Activated CD8-positive, alpha-beta memory T cell treated with anti-CD3 and anti-CD28 coated beads for 4 hours (primary cell): ENCODE measurements at regions not wholly inside any gene's neighbourhood (a gene's known extent, or its start where the extent isn't known, plus 50 kb on each side); places are given as distances from the start of the nearest gene placed in this dataset.
"Not testable (repeated sequence)": the region's sequence is repeated elsewhere in the genome, so short reads cannot be mapped to it uniquely, and the experiment has no call there.

Experiments used
- DNase-seq, 2 donors: peaks; one replicate each; pipeline ENCODE4 v3.0.0-alpha.2; 2020; ENCODE audit warnings: low read depth in 2 of 2

DNA sequence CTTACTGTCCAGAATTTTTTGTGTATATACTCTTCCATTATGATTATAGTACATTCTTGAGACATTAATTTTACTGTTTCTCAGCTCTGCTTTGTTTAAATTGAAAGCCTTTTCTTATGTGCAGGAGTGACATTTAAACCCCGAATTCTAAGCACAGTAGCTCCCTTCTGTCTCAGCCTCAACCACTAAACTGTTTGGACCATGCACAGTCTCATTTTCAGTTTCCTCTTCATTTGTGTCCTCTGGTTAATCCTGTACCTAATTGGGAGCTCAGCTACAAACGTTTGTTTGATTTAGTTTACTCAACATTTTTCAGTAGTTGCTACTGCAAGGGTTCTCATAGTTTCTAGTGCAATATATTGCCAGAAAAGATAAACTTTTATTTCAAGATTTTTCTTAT, 206.3 kb downstream of the SLITRK5 start:
- no peak for DNase-seq

DNA sequence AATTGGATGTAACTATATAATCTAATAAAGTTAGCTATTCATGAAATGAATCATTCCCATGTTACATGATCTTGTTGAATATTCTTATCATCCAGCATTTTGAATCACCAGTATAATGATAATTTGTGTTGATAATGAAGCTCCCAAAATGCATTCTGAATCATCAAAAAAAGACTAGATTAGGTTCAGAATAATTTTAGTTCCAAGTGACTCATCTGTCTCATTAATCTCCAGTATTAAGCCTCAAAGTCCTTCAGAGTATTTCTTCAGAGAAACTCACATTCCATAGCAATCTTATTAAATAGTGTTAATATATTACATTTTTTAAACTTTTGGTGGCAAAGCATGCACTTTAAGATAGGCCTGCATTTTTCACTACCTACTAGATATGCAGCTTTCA, 207.5 kb downstream of the SLITRK5 start:
- no peak for DNase-seq

DNA sequence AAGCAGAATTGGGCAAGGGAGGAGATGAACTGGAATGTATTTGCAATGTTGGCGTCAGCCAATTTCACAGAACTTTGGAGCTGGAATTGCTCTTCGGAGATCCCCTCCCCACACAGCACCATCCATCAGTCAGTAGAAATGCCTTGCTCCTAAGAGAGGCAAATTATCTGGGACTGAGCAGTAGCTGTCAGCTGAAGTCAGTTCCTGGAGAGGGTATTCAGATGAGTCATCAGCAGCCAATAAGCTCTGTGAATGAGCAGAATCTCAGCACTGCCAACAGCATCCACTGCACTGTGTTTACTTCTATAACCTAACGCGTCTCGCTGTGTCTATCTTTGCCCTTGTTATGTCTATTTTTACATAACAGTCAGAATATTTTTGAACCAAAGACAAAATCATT, 213.7 kb downstream of the SLITRK5 start:
- no peak for DNase-seq

DNA sequence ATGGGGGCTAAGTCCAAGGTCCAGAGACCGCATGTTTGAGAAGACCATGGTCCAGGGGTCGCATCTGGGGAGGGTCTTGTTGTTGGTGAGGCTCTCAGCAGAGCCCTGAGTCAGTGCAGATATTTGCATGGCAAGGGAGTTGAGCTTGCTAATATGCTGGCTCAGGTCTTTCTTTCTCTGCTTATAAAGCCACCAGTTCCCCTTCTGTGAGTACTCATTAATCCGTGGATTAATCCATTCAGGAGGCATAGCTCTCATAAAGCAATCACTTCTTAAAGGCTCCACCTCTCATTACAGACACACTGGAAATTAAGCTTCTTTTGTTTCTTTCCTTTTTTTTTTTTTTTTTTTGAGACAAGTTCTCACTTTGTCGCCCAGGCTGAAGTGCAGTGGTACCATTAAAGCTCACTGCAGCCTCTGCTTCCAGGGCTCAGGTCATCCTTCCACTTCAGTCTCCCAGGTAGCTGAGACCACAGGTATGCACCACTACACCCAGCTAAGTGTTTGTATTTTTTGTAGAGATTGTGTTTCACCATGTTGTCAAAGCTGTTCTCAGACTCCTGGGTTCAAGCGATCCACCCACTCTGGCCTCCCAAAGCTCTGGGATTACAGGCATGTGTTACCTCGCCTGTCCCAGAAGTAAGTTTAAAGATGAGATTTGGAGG, 216.4 kb downstream of the SLITRK5 start:
- no peak for DNase-seq

DNA sequence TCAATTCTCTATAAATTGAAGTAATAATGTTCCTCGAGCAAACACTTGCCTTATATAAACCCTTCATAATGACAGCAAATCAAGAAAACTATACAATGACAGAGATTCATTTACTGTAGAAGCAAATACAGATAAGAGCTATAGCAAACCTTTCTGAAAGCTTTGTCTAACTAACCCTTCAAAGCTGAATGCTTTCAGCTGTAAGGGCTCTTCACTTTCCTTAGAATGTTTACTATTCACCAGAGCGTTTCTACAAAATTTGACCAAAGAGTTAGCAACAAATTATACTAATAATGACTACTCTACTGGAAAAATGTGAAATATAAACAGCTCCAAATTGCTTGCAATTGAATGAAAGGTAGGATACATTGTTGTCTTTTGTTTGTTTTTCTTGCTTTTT, 218.1 kb downstream of the SLITRK5 start:
- DNase-seq: no peak

DNA sequence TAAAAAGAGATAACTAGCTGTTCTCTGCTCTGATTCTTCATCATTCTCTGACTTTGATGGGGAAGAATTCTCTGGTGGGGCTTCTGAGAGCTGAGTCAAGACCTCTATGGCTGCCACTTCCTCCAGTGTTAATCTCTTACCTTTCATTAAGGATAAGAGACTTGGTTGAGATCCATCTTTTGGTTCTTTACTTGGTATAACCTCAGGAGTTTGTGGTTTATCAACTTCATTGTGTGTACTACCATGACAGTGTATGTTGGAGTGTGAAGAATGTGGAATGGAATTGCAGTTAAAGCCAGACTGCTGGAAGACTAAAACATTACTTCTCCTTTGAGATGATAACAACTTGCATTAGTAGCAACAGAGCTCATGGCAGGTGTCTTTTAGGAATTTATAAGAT, 222.0 kb downstream of the SLITRK5 start:
- no peak for DNase-seq

DNA sequence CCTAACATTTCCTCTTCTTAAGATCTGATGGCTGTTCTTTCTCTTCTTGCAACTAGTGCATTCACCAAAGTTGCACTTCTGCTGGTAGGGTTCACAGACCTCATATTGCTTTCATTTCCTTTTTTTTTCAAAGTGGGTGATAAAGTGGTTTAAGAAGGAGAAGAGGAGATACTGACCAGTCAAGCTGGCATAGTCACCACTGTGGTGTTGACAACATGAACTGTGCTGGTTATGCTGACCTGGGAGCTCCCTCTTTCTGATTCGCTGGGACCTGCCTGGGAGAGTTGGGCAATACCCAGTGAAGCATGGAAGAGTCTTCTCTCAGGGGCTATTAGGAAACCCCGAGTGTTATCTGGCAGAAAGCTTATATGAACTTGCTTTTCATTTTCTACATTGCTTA, 222.9 kb downstream of the SLITRK5 start:
- no peak for DNase-seq

DNA sequence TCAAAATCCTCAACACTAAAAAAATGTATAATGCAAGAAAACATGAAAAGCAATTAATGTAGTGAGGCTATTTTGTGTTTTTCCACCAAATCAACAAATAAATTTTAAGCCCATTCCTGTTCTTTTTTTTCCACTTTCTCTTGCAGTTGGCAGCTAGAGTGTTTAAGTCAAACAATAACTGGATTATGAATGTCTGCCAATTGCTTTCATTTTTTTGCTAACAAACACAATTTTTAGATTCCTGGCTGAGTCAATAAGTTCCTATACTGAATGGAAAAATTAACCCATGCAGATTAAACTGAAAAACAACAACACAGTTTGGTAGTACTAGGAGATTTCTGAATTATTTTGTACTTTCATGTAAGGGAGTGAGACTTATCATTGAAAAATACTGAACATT, 232.4 kb downstream of the SLITRK5 start:
- DNase-seq: no peak

DNA sequence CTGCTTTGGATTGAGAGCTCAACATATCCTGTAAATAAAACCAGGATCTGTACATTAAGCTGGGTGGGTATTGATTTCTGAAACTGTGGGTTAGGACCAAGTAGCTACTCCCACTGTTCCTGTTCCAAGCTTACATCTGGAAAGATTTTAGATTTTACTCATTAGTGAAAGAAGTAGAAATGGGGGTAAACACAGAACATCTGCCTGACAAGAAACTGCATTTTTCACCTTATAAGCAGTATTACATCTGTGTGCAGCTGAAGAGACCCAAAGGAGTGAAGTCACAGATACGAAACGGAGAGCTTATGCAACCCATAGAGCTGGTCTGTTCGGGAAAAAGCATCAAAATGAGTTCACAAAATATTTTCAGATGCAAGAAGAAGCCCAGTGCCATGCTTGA, 235.2 kb downstream of the SLITRK5 start:
- DNase-seq: no peak

DNA sequence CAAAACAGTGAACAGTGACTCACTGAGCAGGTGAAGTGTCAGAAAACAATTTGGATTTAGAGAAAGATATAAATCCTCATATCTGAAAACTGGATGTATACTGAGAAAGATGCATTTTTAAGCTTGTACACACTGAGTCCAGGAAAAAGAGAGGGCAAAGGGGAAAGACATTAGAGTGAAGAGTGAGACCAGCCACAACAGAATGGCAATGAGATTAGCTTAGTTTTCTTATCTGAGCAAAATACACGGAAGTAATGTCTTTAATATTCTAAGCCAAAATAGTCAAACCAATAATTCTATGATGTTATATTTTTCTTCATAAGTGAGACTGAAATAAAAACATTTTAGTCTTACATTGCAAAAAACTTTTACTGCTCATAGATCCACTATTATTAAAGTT, 236.0 kb downstream of the SLITRK5 start:
- DNase-seq: no peak

DNA sequence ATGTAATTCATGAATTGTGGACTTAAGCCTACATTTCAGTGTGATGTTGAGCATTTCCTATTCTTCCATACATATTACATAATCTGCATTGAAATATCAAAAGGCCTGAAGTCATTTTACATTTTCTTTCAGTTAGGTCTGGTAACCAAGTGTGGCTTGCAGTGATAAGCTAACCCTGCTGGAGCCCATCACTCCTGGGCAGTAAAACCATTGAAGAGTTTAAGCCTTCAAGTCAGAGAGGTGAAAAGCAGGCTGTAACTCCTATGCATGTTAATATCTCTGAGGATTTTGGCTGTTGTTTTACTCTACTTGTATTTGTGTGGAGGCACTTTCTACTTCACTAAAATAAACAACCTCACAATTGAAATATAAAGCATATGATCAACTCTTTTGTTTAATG, 248.8 kb downstream of the SLITRK5 start:
- DNase-seq: no peak

DNA sequence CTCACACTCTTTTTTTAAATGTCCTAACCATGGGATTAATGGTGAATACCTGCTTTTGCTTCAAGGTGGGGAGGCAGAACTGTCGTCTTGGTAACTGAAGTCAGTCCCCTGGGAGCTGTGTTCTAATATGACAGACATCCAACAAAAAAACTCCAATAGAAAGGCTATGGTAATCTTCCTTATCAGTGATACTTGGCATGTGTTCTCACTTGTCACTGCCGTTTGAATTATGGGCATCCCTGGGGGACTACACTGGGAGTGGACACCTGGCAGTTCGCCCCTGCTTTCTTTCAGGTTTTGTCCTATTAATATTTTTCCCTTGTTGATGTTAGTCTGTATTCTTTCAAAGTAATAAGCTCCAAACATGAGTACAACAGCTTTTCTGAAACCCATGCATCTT, 252.6 kb downstream of the SLITRK5 start:
- no peak for DNase-seq

DNA sequence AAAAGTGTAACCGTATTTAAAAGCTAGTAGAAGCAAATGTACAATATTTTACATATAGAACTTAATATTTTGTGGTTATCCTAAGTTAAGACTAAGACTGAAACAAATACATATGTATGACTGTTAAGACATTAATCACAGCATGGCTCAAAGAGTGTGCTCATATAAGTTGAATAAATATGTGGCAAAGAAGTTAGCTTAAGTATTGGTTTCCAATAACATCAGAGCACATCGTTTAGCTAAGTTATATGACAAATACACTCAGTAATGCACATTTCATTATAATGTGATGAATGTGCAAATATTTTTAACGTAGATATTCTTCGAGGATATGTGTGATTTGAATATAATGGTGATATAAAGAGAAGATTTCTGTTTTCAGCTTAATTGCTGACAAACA, 253.8 kb downstream of the SLITRK5 start:
- DNase-seq: no peak

DNA sequence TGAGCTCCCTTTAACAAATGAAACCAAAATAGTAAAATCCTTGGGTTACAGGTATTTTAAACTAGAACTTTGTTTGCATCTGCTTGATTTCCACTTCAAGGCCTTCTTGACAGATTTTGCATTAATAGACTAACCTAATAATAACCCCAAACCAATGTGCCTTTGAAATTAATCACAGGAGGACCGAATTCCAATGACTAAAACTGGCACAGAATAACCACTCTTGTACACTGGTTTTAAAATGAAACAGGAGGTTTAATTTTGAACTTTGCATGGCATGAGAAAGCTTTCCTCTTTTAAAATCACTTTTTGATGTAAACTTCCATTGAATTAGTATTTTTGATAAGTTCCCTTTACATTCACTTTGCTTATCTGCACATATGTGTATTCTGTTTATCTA, 269.6 kb downstream of the SLITRK5 start:
- no peak for DNase-seq

DNA sequence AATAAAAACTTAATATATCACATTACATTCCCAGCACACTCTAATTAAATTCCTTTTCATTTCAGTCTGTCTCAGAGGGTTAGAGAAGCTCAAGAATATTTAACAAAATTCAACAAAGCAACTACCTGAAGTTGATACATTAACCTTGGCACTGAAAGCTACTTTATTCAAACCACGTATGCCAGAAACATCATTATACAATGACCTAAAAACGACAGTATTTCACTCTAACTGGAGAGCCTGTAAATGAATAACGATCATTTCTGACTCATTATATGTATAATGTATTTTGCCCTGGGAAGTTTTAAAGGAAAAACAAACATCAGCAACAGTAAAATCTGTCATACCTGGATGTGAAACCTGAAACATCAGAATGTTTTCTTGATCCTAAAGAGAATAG, 270.1 kb downstream of the SLITRK5 start:
- DNase-seq: no peak

DNA sequence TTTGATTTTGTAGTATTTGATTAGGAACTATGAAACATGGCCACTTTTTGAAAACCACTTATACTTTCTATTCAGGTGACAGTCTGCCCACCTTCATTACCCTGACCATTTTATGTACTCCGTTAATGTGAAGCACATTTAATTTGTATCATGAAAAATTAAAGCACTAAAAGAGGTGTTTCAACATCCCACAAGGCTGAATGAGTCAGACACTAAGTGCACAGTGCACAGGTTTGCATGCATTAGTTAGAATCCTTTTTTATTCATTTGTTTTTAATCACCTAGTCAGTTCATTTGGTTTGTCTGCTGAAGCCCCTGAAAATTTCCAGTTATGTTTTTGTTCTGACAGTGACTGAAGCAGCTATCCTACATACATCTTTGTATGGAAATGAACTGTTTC, 271.0 kb downstream of the SLITRK5 start:
- no peak for DNase-seq

DNA sequence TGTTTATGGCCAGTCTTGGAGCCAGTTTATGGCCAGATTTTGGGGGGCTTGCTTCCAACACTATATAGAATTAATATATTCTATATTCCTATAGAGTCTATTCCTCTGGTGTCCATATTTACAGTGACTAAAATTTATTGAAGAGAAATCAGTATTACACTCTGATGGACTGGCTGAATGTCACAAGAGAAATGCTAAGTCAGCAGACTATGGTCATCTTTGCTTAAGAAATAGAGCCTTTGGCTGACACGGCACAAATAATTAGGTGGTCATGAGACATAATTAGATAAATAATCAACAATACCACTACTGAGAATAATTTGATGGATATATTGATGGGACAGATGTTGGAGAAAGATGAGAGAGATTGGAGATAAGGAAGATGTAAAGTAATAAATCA, 272.9 kb downstream of the SLITRK5 start:
- DNase-seq: no peak

DNA sequence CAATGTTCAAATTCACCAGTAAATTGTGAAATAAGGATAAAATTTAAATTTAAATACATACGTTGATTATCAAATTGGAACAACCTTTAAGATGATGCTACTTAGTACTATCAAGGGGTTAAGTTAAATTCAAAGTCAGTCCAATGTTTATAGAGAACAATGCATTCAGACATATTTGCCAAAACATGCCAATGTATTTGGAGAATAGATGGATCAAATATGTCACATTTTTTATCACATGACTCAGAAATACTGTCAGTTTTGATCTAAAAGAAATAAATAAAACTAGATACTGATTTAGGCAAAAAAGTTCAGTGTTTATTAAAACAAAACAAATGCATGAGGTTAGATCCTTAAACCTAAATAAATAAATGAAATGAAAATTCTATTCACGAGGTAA, 281.2 kb downstream of the SLITRK5 start:
- no peak for DNase-seq

DNA sequence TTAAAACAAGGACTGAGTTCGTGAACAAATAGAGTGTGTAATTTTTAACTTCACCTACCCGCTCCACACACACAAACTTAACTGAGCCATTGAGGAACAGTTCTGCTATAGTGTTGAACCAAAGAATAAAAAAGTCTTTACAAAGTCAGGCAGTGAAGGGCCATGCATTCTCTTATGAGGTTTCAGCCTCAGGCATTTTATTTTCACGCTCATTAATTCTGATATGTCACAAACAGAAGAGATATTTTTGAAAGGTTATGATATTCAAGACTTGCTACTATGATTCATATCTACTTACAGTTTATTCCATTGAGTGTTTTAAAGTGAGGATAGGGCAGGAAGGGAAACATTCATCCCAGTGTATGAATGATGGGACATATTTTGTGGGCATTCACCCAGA, 282.2 kb downstream of the SLITRK5 start:
- DNase-seq: no peak

DNA sequence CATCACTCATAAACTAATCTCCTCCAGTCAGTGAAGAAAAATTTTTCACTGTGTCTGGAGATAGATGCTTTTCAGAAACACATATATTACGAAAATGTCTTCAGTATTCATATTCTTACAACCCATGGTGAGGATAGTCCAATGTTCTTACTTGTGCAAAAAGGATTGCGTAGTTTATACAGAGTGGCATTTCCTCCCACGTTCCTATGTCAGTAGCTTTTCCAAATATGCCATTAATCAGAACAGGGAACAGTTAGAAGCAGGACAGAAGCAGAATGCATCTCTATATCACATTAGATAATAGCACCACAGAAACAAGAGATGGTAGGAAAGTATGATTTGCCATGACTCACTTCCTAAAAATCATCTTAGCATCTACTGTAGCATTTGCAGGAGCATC, 282.9 kb downstream of the SLITRK5 start:
- DNase-seq: no peak

DNA sequence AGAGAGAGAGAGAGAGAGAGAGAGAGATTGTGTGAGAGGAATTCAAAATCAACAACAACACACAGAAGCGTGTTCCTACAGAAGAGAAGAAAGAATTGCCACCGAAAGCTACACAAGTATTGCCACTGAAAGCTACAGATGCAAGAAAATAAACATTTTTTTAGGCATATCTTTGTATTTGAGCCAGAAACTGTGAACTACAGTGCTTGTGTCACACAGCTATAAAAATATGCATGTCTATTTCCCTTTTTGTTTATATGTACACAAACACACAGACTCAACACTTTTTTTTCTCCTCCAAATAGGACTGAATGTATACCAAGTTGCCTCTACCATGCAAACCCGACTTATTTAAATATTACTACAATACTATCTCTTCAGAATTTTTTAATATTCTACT, 290.4 kb downstream of the SLITRK5 start:
- DNase-seq: no peak

DNA sequence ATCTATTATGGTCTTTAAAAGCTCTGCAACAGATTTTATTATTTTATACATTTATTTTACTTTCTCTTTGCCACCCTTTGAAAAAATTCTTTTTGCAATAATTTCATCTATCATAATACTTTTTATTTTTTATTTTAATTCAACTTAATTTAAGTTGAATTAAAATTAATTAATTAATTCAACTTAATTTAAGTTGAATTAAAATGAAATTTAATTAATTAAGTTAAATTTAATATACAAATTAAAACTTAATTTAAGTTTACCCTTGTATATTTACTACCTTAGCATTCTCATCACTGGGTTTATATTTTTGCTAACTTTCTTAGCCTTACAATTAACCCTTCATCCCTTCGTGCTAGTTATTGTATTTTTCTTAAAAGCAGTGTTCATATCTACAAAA, 301.4 kb downstream of the SLITRK5 start:
- no peak for DNase-seq

DNA sequence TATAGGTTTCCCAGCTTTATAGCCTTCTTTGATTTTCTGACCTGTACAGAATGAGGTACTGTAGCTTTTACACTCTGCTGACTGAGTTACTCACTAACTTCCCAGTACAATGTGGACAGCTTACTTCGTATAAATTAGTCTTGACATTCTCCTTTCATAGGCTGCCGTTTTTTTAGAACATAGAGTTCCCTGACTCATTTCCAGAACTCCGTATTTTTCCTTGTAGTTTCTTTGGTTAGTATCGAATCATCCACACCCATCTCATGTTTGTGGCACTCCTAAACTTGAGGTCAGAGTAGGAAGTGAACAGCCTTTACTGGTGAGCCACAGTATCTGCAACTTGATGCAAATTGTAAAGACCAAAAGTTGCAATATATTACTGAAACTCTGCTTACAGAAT, 303.9 kb downstream of the SLITRK5 start:
- DNase-seq: no peak

DNA sequence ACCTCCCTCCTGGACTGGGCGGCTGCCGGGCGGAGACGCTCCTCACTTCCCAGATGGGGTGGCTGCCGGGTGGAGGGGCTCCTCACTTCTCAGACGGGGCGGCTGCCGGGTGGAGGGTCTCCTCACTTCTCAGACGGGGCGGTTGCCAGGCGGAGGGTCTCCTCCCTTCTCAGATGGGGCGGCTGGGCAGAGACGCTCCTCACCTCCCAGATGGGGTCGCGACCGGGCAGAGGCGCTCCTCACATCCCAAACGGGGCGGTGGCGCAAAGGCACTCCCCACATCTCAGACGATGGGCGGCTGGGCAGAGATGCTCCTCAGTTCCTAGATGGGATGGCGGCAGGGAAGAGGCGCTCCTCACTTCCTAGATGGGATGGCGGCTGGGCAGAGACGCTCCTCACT, 305.5 kb downstream of the SLITRK5 start:
- not testable (repeated sequence) for DNase-seq

DNA sequence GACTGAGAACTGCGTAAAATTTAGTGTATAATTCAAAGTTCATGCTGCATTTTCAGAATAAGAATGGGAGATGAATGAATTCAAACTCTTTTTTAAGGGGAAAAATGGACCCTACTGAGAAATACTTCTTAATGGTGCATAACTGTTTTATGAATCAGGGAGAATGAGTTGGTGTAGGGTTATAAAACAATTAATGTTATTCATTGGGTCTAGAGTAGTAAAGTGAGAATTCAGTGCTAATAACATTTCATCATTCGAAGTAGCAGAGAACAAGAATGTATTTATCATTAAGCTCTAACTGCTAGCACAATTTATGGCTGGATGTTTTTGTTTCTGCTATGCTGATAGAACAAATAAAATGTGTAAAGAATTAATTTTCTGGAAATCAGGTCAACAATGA, 310.2 kb downstream of the SLITRK5 start:
- no peak for DNase-seq
